Esophagus squamous epithelium (tissue), 5 donors: ENCODE measurements at regions not wholly inside any gene's neighbourhood (a gene's known extent, or its start where the extent isn't known, plus 50 kb on each side); places are given as distances from the start of the nearest gene placed in this dataset.
"Not testable (repeated sequence)": the region's sequence is repeated elsewhere in the genome, so short reads cannot be mapped to it uniquely, and the experiment has no call there.

ENCODE experiments used
- DNase-seq: peaks from one replicate; lab custom pipeline; 2025; lab: John Stamatoyannopoulos, UW
- H3K27ac ChIP-seq, 4 donors: fragments of 200-600 bp; sonication (generic); one replicate each; pipeline ENCODE4 v1.5.1; 2016 to 2019; ENCODE audit warnings: mild to moderate bottlenecking in 1 of 4
- H3K27me3 ChIP-seq, 4 donors: fragments of 200-600 bp; sonication (generic); 1 replicate in 3 of 4; 2 replicates in 1 of 4; pipeline versions ENCODE4 v1.5.1 to v1.6.0; 2017 to 2021; ENCODE audit warnings: antibody characterized with exemption in 1 of 4
- H3K36me3 ChIP-seq, 3 donors: fragments of 200-600 bp; sonication (generic); one replicate each; pipeline ENCODE4 v1.5.1; 2016 to 2019
- H3K4me1 ChIP-seq, 3 donors: fragments of 200-600 bp; sonication (generic); one replicate each; pipeline ENCODE4 v1.5.1; 2017 to 2019
- H3K4me3 ChIP-seq, 4 donors: fragments of 200-600 bp; sonication (generic); 1 replicate in 3 of 4; 2 replicates in 1 of 4; pipeline ENCODE4 v1.5.1; 2016 to 2019; ENCODE audit warnings: mild to moderate bottlenecking in 2 of 4, moderate library complexity in 1 of 4
- H3K9me3 ChIP-seq, 3 donors: fragments of 200-600 bp; sonication (generic); one replicate each; pipeline ENCODE4 v1.5.1; 2016 to 2019
- CTCF ChIP-seq, 6 experiments: fragments of 450-650 bp in 4 of 6; fragments of 200-600 bp in 2 of 6; sonication (generic) in 2 of 6; IDR thresholded peaks; one replicate each; pipeline ENCODE4 v1.5.1; 2016 to 2019; ENCODE audit warnings: antibody characterized with exemption in 6 of 6, mild to moderate bottlenecking in 4 of 6, moderate library complexity in 4 of 6
- POLR2A ChIP-seq, 4 donors: fragments of 450-650 bp; IDR thresholded peaks; one replicate each; pipeline ENCODE4 v1.6.1; 2017; ENCODE audit warnings: antibody characterized with exemption in 4 of 4, mild to moderate bottlenecking in 4 of 4, moderate library complexity in 3 of 4
- WGBS, 2 donors: methylation state at CpG; one replicate each; pipeline ENCODE4 v1.1.5; 2018; 5-methylcytosine and 5-hydroxymethylcytosine counted together
- intact Hi-C: fragments of 100-400 bp; cut with DNase I; formaldehyde crosslinking; loops from one replicate; pipeline ENCODE4 v1.15.0; 2022
- donor health status: DM: yes; HTN: yes; CAD: no.

DNA sequence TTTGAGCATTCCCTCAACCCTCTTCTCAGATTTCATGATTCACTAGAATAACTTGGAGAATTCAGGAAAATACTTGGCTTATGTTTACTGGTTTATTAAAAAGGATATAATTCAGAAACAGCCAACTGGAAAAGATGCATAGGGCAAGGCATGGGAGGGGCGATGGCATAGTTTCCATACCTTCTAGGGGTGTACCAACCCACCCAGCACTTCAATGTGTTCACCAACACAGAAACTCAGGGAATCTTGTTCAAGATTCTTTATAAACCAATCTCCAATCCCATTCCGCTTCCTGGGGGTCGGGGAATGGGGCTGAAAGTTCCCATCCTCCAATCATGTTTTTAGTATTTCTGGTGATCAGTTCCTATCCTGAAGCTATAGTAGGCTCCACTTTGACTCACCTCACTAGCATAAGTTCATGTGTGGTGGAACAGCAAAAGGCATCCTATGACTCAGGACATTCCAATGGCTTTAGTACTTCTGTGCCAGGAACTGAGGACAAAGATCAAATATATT is 164.4 kb downstream of the SIM1 start:
- intact Hi-C loops = no loop called here
- H3K4me1 ChIP-seq = peaks cover 0 to 8% (median 0%) of the 10 kb centered on the region in 3 donors
- no peaks in the 10 kb centered on the region for H3K36me3 ChIP-seq
- H3K9me3 ChIP-seq = no peaks in the 10 kb centered on the region
- no peak for DNase-seq
- H3K4me3 ChIP-seq = no peak overlapping the region
- no peak for TF ChIP-seq CTCF (IDR thresholded peaks at IDR 0.05)
- TF ChIP-seq POLR2A (IDR thresholded peaks at IDR 0.05) = no peak
- H3K27ac ChIP-seq = no peak overlapping the region
- WGBS, 2 donors = 59 to 74% methylated on average over 3 of the region's 3 CpGs
- no peaks in the 10 kb centered on the region for H3K27me3 ChIP-seq

- intact Hi-C loops = no loop called here
- H3K36me3 ChIP-seq = no peaks in the 10 kb centered on the region
- DNase-seq = no peak
- TF ChIP-seq CTCF (IDR thresholded peaks at IDR 0.05) (no peak), POLR2A (IDR thresholded peaks at IDR 0.05) (no peak)
- peaks cover 0 to 8% (median 0%) of the 10 kb centered on the region in 3 donors for H3K4me1 ChIP-seq
- H3K27ac ChIP-seq = no peak overlapping the region
- no peaks in the 10 kb centered on the region for H3K9me3 ChIP-seq
- 34 to 37% methylated on average over 3 of the region's 3 CpGs for WGBS, 2 donors
- H3K4me3 ChIP-seq = no peak overlapping the region
- no peaks in the 10 kb centered on the region for H3K27me3 ChIP-seq
These were observed 167.7 kb downstream of the SIM1 start for GRCh38 chr6:100296810-100297544.

DNA sequence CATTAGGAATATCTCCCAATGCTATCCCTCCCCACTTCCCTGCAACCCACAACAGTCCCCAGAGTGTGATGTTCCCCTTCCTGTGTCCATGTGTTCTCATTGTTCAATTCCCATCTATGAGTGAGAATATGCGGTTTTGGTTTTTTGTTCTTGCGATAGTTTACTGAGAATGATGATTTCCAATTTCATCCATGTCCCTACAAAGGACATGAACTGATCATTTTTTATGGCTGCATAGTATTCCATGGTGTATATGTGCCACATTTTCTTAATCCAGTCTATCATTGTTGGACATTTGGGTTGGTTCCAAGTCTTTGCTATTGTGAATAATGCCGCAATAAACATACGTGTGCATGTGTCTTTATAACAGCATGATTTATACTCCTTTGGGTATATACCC is 169.5 kb downstream of the SIM1 start:
- H3K27ac ChIP-seq, H3K4me3 ChIP-seq, H3K4me1 ChIP-seq, H3K36me3 ChIP-seq, H3K9me3 ChIP-seq, intact Hi-C loops, DNase-seq, H3K27me3 ChIP-seq: not testable (repeated sequence)
- 88 to 97% methylated on average over 2 to 4 of the region's 4 CpGs for WGBS, 2 donors

GRCh38 chr6:100289285-100289684 is 175.4 kb downstream of the SIM1 start:
- 66 to 67% methylated on average over 2 of the region's 2 CpGs for WGBS, 2 donors
- TF ChIP-seq POLR2A (IDR thresholded peaks at IDR 0.05) (no peak), CTCF (IDR thresholded peaks at IDR 0.05) (no peak)
- Histone ChIP-seq H3K27me3 (no peaks in the 10 kb centered on the region), H3K36me3 (no peaks in the 10 kb centered on the region), H3K4me1 (no peaks in the 10 kb centered on the region), H3K27ac (no peak overlapping the region), H3K4me3 (no peak overlapping the region), H3K9me3 (no peaks in the 10 kb centered on the region)
- no peak for DNase-seq
- intact Hi-C loops = no loop called here

GRCh38 chr6:100288311-100288710 is 176.4 kb downstream of the SIM1 start:
- DNase-seq = no peak
- WGBS, 2 donors = 64 to 81% methylated on average over 4 of the region's 4 CpGs
- no peak for TF ChIP-seq POLR2A (IDR thresholded peaks at IDR 0.05)
- intact Hi-C loops = no loop called here
- Histone ChIP-seq H3K4me3 (no peak overlapping the region), H3K27me3 (no peaks in the 10 kb centered on the region), H3K9me3 (no peaks in the 10 kb centered on the region), H3K36me3 (no peaks in the 10 kb centered on the region), H3K27ac (no peak overlapping the region), H3K4me1 (no peaks in the 10 kb centered on the region)

GRCh38 chr6:100283285-100283684 is 181.4 kb downstream of the SIM1 start:
- Histone ChIP-seq H3K27me3 (peaks cover 0 to 6% (median 0%) of the 10 kb centered on the region in 4 donors), H3K4me1 (no peaks in the 10 kb centered on the region), H3K9me3 (no peaks in the 10 kb centered on the region), H3K4me3 (no peak overlapping the region), H3K36me3 (no peaks in the 10 kb centered on the region), H3K27ac (no peak overlapping the region)
- intact Hi-C loops = no loop called here
- TF ChIP-seq POLR2A (IDR thresholded peaks at IDR 0.05) = no peak
- no peak for TF ChIP-seq CTCF (IDR thresholded peaks at IDR 0.05)
- DNase-seq = no peak
